PC-3 (cell line): ENCODE measurements at regions not wholly inside any gene's neighbourhood (a gene's known extent, or its start where the extent isn't known, plus 50 kb on each side); places are given as distances from the start of the nearest gene placed in this dataset.

Source experiments
- ATAC-seq: fragments of 200-7000 bp; cut with Tn5 transposase; 2 replicates; pipeline ENCODE4 v1.9.1; 2020; ENCODE audit warnings: mild to moderate bottlenecking, moderate library complexity
- BruUV-seq: library from RNA; stranded (reverse); fragments of 400-500 nt; replicated peaks from 2 replicates; lab custom pipeline; 2021; lab: Mats Ljungman, UMichigan
- CTCF ChIA-PET: fragments of 300-600 bp; sonication (Branson Sonifier 250); formaldehyde crosslinking; loops from one replicate; lab custom pipeline; 2022; ENCODE audit warnings: antibody characterized with exemption; lab: Charles Lee
- POLR2A ChIA-PET: fragments of 300-600 bp; sonication (Branson Sonifier 250); formaldehyde crosslinking; loops from one replicate; lab custom pipeline; 2022; ENCODE audit warnings: antibody characterized with exemption; ENCODE audit not compliant: unreplicated experiment; lab: Charles Lee
- DNase-seq: peaks from one replicate; pipeline ENCODE4 v3.0.0-alpha.2; 2015
- H2AFZ ChIP-seq: fragments of 300-600 bp; sonication (generic); 2 replicates; pipeline ENCODE4 v1.6.0; 2016; ENCODE audit warnings: antibody characterized with exemption, low read length
- H3F3A ChIP-seq: fragments of 300-600 bp; sonication (generic); one replicate; pipeline ENCODE4 v1.6.0; 2017; ENCODE audit warnings: antibody characterized with exemption, low read length, control low read depth, mild to moderate bottlenecking; ENCODE audit not compliant: unreplicated experiment
- H3K27ac ChIP-seq: fragments of 300-600 bp; sonication (generic); 2 replicates; pipeline ENCODE4 v1.5.1; 2016; ENCODE audit warnings: mild to moderate bottlenecking, low read length
- H3K27me3 ChIP-seq: fragments of 300-600 bp; sonication (generic); 2 replicates; pipeline ENCODE4 v1.6.1; 2016; ENCODE audit warnings: low read length, mixed read lengths
- H3K36me3 ChIP-seq: fragments of 300-600 bp; sonication (generic); 2 replicates; pipeline ENCODE4 v1.6.1; 2016; ENCODE audit warnings: low read depth, mixed run types, low read length, mixed read lengths
- H3K4me1 ChIP-seq: fragments of 300-600 bp; sonication (generic); 2 replicates; pipeline ENCODE4 v1.5.1; 2016; ENCODE audit warnings: low read length; ENCODE audit not compliant: insufficient read depth
- H3K4me2 ChIP-seq: fragments of 300-600 bp; sonication (generic); 2 replicates; pipeline ENCODE4 v1.6.0; 2016; ENCODE audit warnings: low read length
- H3K4me3 ChIP-seq: fragments of 300-600 bp; sonication (generic); 2 replicates; pipeline ENCODE4 v1.5.1; 2016; ENCODE audit warnings: mild to moderate bottlenecking, low read length, mixed read lengths
- H3K79me2 ChIP-seq: fragments of 300-600 bp; sonication (generic); 2 replicates; pipeline ENCODE4 v1.6.1; 2017; ENCODE audit warnings: low read length, mixed read lengths
- H3K9ac ChIP-seq: fragments of 300-600 bp; sonication (generic); 2 replicates; pipeline ENCODE4 v1.6.0; 2016; ENCODE audit warnings: mild to moderate bottlenecking, low read length
- H3K9me2 ChIP-seq: fragments of 300-600 bp; sonication (generic); replicated peaks from 2 replicates; pipeline ENCODE4 v1.6.1; 2016; ENCODE audit warnings: mixed run types, low read length, mixed read lengths
- H3K9me3 ChIP-seq: fragments of 300-600 bp; sonication (generic); 2 replicates; pipeline ENCODE4 v1.6.1; 2016; ENCODE audit warnings: low read length, mixed read lengths
- H4K20me1 ChIP-seq: fragments of 300-600 bp; sonication (generic); 2 replicates; pipeline ENCODE4 v1.6.1; 2016; ENCODE audit warnings: low read length, mixed read lengths
- CTCF ChIP-seq: fragments of 300-600 bp; sonication (generic); conservative IDR thresholded peaks from 2 replicates; pipeline ENCODE4 v1.5.1; 2017; ENCODE audit warnings: antibody characterized with exemption, low read depth, mild to moderate bottlenecking, low read length
- EZH2 ChIP-seq: fragments of 300-600 bp; sonication (generic); IDR thresholded peaks from one replicate; pipeline ENCODE4 v1.6.1; 2017; ENCODE audit warnings: antibody characterized with exemption, mild to moderate bottlenecking, low read length; ENCODE audit not compliant: unreplicated experiment
- EZH2phosphoT487 ChIP-seq: fragments of 300-600 bp; sonication (generic); IDR thresholded peaks from 2 replicates; pipeline ENCODE4 v1.6.1; 2018; ENCODE audit warnings: mild to moderate bottlenecking, antibody characterized with exemption, low read length, borderline replicate concordance
- intact Hi-C: fragments of 100-400 bp; cut with micrococcal nuclease; formaldehyde crosslinking; loops from 2 replicates; pipeline ENCODE4 v1.9.0; 2023

GRCh38 chr1:168942165-168942564, 164.3 kb upstream of the ATP1B1 start:
- ChIA-PET CTCF (no interaction called here), POLR2A (interaction anchor here (0.6 to 0.7 kb wide), 2 partner anchors 89 to 194 kb away, joined by 3 to 5 read pairs; no protein-coding TSS in a partner anchor)
- no peak for ATAC-seq

GRCh38 chr1:168945870-168946269, 160.6 kb upstream of the ATP1B1 start:
- no peak for TF ChIP-seq CTCF
- TF ChIP-seq EZH2: no peak
- TF ChIP-seq EZH2phosphoT487: no peak
- POLR2A ChIA-PET: no interaction called here
- no peak overlapping the region for H3K4me3 ChIP-seq
- no peak overlapping the region for H3K9ac ChIP-seq
- no peak for DNase-seq
- H3K27ac ChIP-seq: no peak overlapping the region
- no peaks in the 10 kb centered on the region for H3K36me3 ChIP-seq
- no peak overlapping the region for H2AFZ ChIP-seq
- CTCF ChIA-PET: no interaction called here
- H3K9me2 ChIP-seq: no peaks in the 10 kb centered on the region
- intact Hi-C loops: no loop called here
- H3K27me3 ChIP-seq: no peaks in the 10 kb centered on the region
- no peak for ATAC-seq
- no peaks in the 10 kb centered on the region for H3K9me3 ChIP-seq
- no peak overlapping the region for H3K4me2 ChIP-seq
- BruUV-seq: no TSS peak
- 0 out of 2 replicates have a peak, but pooled peaks cover 3% of the 10 kb centered on the region for H3K4me1 ChIP-seq
- H4K20me1 ChIP-seq: no peaks in the 10 kb centered on the region
- no peaks in the 10 kb centered on the region for H3K79me2 ChIP-seq
- H3F3A ChIP-seq: no peaks in the 10 kb centered on the region

More at GRCh38 chr1:168942165-168942564, 164.3 kb upstream of the ATP1B1 start:
- Histone ChIP-seq H3K9me3 (no peaks in the 10 kb centered on the region), H3K4me3 (no peak overlapping the region), H3F3A (no peaks in the 10 kb centered on the region), H3K27ac (no peak overlapping the region), H4K20me1 (no peaks in the 10 kb centered on the region), H3K79me2 (no peaks in the 10 kb centered on the region), H3K4me1 (0 out of 2 replicates have a peak, but pooled peaks cover 3% of the 10 kb centered on the region), H3K9me2 (no peaks in the 10 kb centered on the region), H3K9ac (no peak overlapping the region), H3K4me2 (no peak overlapping the region), H3K27me3 (no peaks in the 10 kb centered on the region), H2AFZ (no peak overlapping the region), H3K36me3 (no peaks in the 10 kb centered on the region)
- intact Hi-C loops: no loop called here
- DNase-seq: peak; percentile 43
- TF ChIP-seq EZH2: no peak
- TF ChIP-seq CTCF: no peak
- TF ChIP-seq EZH2phosphoT487: no peak
- BruUV-seq: no TSS peak

- no peak for TF ChIP-seq EZH2phosphoT487
- TF ChIP-seq EZH2: no peak
- TF ChIP-seq CTCF: no peak
- no peaks in the 10 kb centered on the region for H3F3A ChIP-seq
- ATAC-seq (no peak), DNase-seq (no peak)
- H3K9ac ChIP-seq: no peak overlapping the region
- intact Hi-C loops: no loop called here
- H3K4me1 ChIP-seq: 0 out of 2 replicates have a peak, but pooled peaks cover 2% of the 10 kb centered on the region
- no peaks in the 10 kb centered on the region for H3K36me3 ChIP-seq
- no peaks in the 10 kb centered on the region for H3K27me3 ChIP-seq
- no peak overlapping the region for H3K4me2 ChIP-seq
- no peaks in the 10 kb centered on the region for H3K79me2 ChIP-seq
- no peaks in the 10 kb centered on the region for H3K9me3 ChIP-seq
- no peaks in the 10 kb centered on the region for H3K9me2 ChIP-seq
- BruUV-seq: no TSS peak
- ChIA-PET POLR2A (no interaction called here), CTCF (no interaction called here)
- no peaks in the 10 kb centered on the region for H4K20me1 ChIP-seq
- no peak overlapping the region for H2AFZ ChIP-seq
- no peak overlapping the region for H3K4me3 ChIP-seq
- H3K27ac ChIP-seq: no peak overlapping the region
Measured at GRCh38 chr1:168947041-168947440, 159.4 kb upstream of the ATP1B1 start.
